ENCODE measurements at regions not wholly inside any gene's neighbourhood (a gene's known extent, or its start where the extent isn't known, plus 50 kb on each side); places are given as distances from the start of the nearest gene placed in this dataset.
"Not testable (repeated sequence)": the region's sequence is repeated elsewhere in the genome, so short reads cannot be mapped to it uniquely, and the experiment has no call there.

DNA sequence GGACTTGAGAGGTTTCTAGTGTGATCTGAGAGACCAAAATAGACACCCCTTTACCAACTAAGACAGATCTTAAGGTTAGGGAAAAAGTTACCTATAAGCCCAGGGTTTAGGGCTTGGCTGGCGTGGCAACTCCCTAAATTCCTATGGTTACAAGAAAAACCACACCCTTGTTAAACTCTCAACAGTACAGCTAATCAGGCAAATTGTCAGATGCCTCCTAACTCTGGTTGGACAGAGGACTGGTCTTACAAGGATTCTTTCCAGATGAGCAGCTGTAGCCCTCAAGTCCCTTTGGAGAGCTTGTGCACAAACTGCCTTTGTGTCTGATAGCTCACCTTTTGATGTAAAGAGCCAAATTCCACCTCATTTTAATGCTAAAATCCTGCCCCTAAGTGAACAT, 136.9 kb downstream of the BCL2L11 start:
- H3K27ac Mint-ChIP-seq; intact Hi-C loops (cut with micrococcal nuclease); H3K4me3 Mint-ChIP-seq; DNase-seq (ENCODE audit: low spot score); H3K27me3 Mint-ChIP-seq (ENCODE audit: insufficient read depth); H3K4me1 Mint-ChIP-seq (ENCODE audit: low read depth); H3K36me3 Mint-ChIP-seq (ENCODE audit: low read depth); H3K9me3 Mint-ChIP-seq: not testable (repeated sequence)

DNA sequence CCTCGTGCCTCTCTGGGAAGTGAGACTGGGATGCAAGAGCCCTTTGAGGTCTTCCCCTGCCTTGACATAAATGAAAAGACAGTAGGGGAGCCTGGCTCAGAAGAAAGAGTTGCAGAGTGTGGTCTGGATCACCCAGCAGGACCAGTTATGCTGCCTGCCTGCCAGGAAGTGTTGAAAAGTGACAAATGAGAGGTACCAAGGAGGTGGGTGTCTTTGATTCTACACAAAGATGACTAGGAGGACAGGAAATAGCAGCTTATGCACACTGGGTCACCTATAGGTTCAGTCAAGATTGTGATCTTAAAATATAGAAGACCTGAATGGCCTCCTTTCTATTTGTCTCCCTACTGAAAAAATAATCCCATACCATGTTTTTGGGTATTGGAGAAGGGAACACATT, 137.6 kb downstream of the BCL2L11 start:
- H3K4me1 Mint-ChIP-seq (ENCODE audit: low read depth); intact Hi-C loops (cut with micrococcal nuclease); H3K27me3 Mint-ChIP-seq (ENCODE audit: insufficient read depth); H3K9me3 Mint-ChIP-seq; DNase-seq (ENCODE audit: low spot score); H3K36me3 Mint-ChIP-seq (ENCODE audit: low read depth): not testable (repeated sequence)
- peak overlapping the region; percentile 79 for H3K27ac Mint-ChIP-seq
- H3K4me3 Mint-ChIP-seq: peak overlapping the region; percentile 49

DNA sequence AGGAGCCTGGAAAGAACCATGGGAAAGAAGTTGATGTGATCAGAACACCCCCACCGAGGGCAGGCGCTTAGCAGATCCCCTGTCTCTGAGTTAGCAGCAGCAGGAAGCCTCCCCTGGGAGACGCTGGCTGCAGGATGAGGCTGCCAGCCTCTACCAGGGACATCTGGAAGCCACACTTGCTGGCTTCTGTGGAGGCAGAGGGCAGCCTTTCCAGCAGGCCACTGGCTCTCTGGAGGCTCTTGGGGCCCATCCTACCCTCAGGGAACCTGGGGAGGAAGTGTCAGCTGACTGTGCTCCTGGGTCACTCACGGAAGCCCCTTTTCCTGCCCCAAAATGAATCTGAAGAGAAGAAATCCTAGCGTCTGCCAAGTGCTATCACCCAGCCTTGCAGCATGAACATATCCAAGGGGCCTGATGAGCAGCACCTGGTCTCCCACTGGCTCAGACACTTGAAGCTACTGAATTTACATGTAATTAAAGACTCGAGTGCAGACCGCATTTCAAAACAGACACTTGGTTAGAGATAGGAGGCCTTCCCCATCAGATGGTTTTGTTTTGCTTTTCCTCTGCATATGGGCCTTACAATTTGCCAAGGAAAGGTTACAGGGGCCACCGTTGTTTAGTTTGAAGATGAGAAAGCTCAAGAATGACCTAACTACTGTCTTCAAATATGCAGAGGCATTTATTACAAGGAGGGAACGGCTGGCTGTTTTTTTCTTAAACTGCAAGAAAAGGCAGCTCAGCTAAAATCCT, 142.1 kb downstream of the BCL2L11 start:
- H3K36me3 Mint-ChIP-seq (ENCODE audit: low read depth); intact Hi-C loops (cut with micrococcal nuclease); DNase-seq (ENCODE audit: low spot score): not testable (repeated sequence)

DNA sequence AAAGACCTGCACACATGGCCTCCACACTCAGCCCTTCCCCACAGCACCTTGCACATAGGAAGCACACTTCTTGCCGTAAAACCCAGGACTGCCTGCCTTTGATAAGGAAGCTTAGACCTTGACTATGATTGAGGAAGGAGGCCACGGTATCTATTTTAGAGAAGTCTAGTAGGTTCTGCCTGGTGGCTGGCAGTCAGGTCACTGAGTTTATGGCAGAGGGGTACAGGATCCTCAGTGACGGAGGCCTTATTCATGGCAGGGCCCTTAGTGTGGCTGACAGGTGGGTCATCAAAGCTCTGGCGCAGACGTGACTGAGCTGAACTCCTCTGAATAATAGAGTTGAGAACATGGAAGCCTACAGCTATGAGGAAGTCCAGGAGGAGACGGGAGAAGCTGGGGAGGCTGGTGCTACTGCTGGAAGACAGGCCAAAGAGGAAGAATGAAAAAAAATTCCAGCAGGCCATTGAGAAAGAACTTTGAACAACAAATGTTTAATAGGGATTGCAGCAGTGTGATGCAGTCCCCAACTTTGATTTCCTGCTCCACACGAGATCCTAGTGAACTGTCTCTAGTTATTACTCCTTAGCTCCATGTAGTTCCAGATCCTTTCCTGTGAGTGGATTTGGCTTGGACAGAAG, 142.8 kb downstream of the BCL2L11 start:
- H3K9me3 Mint-ChIP-seq; H3K4me3 Mint-ChIP-seq; H3K36me3 Mint-ChIP-seq (ENCODE audit: low read depth); intact Hi-C loops (cut with micrococcal nuclease); H3K27me3 Mint-ChIP-seq (ENCODE audit: insufficient read depth); H3K4me1 Mint-ChIP-seq (ENCODE audit: low read depth); H3K27ac Mint-ChIP-seq; DNase-seq (ENCODE audit: low spot score): not testable (repeated sequence)

More for the DNA sequence above, 142.1 kb downstream of the BCL2L11 start:
- not testable (repeated sequence) for H3K4me1 Mint-ChIP-seq (ENCODE audit: low read depth); H3K4me3 Mint-ChIP-seq; H3K27ac Mint-ChIP-seq; H3K27me3 Mint-ChIP-seq (ENCODE audit: insufficient read depth); H3K9me3 Mint-ChIP-seq

DNA sequence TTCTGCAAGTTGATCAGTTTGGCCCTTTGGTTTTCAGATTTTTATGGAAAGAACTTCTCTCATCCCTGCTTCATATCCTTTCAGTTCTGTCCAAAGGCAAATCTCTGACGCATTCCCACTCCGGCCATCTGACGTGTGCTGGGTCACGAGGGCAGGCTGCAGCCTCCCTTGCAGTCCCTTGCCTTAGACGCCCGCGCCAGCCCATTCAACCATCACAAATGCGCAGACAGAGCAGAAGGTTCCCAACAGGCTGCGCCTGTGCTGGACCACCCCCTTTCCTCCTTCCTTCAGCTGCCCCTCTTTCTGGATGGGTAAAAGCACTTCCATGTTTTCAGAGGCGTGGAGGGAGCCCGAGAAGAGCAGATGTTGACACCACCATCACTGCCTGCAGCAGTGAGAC, 144.2 kb downstream of the BCL2L11 start:
- H3K9me3 Mint-ChIP-seq; intact Hi-C loops (cut with micrococcal nuclease); H3K27ac Mint-ChIP-seq; H3K36me3 Mint-ChIP-seq (ENCODE audit: low read depth); H3K4me1 Mint-ChIP-seq (ENCODE audit: low read depth); H3K4me3 Mint-ChIP-seq; H3K27me3 Mint-ChIP-seq (ENCODE audit: insufficient read depth); DNase-seq (ENCODE audit: low spot score): not testable (repeated sequence)

DNA sequence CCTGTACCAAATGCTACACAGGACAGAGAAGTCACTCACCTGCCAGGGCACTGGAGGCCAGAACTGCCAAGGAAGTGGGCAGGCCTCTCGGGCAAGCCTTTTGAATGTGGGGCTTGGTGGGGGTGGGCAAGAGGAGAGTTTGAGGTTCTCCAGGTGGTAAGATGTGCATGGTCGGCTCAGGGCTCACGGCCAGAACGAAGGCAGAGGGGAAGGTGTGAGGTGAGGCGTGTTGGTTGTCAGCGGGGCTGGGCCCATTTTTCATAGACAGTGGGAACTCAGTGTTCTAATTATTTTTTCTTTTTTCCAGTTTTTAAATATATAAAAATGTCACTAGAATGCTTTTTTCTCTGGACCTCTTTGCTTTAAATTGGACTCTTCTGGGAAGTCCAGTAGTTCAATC, 145.8 kb downstream of the BCL2L11 start:
- intact Hi-C loops (cut with micrococcal nuclease): not testable (repeated sequence)

DNA sequence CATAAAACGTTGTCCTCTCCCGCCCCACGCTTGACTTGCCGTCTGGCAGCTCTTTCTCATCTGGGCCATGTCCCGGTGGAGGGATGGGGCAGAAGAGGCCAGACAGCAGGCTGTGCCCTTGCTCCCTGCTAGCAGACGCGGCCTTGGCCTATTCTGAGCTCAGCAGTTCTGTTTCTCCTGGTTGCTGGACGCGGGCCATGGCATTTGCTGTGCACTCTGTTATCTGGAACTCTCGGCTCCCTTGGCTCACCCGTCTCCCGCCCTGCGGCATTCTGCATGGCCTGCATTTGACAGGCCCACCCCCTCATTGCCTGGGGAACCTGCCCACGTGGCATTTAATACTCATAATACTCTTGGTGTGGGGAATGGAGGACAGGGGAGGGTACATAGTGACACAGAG, 146.3 kb downstream of the BCL2L11 start:
- H3K9me3 Mint-ChIP-seq; H3K27me3 Mint-ChIP-seq (ENCODE audit: insufficient read depth); DNase-seq (ENCODE audit: low spot score); H3K4me1 Mint-ChIP-seq (ENCODE audit: low read depth); H3K27ac Mint-ChIP-seq; H3K4me3 Mint-ChIP-seq; H3K36me3 Mint-ChIP-seq (ENCODE audit: low read depth); intact Hi-C loops (cut with micrococcal nuclease): not testable (repeated sequence)

More for the DNA sequence above, 145.8 kb downstream of the BCL2L11 start:
- H3K4me3 Mint-ChIP-seq; H3K9me3 Mint-ChIP-seq; H3K27me3 Mint-ChIP-seq (ENCODE audit: insufficient read depth); DNase-seq (ENCODE audit: low spot score); H3K27ac Mint-ChIP-seq; H3K36me3 Mint-ChIP-seq (ENCODE audit: low read depth); H3K4me1 Mint-ChIP-seq (ENCODE audit: low read depth): not testable (repeated sequence)

DNA sequence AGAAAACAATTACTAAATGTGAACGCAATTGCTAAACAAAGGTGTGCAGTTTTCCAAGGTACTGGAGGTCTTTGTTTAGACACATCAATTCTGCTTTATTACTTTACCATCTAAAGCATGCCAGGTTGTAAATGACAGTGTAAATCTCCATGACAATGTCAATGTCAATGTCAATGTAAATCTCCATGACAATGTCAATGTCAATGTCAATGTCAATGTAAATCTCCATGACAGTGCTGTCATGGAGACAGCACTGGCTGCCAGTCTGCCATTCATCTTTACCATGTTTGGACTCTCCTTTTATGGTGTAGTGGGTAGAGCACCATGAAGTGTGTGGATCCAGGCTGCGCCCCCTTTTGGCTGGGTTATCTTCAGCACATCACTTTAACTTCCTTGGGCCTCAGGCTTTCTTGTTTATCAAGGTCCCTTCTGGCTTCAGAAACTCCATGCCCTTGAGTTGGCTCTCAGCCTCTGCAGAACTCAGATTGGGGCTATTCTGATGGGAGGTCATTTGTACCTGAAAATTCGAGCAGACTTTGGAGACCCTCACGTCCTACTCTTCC, 149.1 kb downstream of the BCL2L11 start:
- H3K4me3 Mint-ChIP-seq; H3K9me3 Mint-ChIP-seq; DNase-seq (ENCODE audit: low spot score); H3K36me3 Mint-ChIP-seq (ENCODE audit: low read depth); H3K4me1 Mint-ChIP-seq (ENCODE audit: low read depth); H3K27me3 Mint-ChIP-seq (ENCODE audit: insufficient read depth); H3K27ac Mint-ChIP-seq; intact Hi-C loops (cut with micrococcal nuclease): not testable (repeated sequence)

DNA sequence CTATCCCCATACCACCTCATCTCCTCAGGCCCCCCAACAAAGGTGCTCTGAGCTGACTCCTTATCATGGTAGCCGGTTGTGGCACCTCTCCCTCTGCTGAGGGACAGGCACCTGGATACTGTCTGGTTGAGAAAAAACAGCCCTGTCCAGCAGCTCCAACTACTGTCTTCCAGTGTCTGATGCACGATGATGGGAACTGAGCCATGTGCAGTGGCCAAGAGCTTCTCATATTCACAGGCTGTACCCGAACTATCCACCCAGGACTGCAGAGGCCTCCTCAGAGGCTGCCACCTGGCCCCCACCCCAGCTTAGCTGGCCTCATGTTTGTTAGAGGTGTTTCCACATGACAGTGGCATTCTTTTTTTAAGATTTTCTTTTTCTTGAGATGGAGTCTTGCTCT, 149.9 kb downstream of the BCL2L11 start:
- H3K9me3 Mint-ChIP-seq; H3K4me3 Mint-ChIP-seq; H3K27me3 Mint-ChIP-seq (ENCODE audit: insufficient read depth); intact Hi-C loops (cut with micrococcal nuclease); DNase-seq (ENCODE audit: low spot score); H3K36me3 Mint-ChIP-seq (ENCODE audit: low read depth); H3K27ac Mint-ChIP-seq; H3K4me1 Mint-ChIP-seq (ENCODE audit: low read depth): not testable (repeated sequence)

DNA sequence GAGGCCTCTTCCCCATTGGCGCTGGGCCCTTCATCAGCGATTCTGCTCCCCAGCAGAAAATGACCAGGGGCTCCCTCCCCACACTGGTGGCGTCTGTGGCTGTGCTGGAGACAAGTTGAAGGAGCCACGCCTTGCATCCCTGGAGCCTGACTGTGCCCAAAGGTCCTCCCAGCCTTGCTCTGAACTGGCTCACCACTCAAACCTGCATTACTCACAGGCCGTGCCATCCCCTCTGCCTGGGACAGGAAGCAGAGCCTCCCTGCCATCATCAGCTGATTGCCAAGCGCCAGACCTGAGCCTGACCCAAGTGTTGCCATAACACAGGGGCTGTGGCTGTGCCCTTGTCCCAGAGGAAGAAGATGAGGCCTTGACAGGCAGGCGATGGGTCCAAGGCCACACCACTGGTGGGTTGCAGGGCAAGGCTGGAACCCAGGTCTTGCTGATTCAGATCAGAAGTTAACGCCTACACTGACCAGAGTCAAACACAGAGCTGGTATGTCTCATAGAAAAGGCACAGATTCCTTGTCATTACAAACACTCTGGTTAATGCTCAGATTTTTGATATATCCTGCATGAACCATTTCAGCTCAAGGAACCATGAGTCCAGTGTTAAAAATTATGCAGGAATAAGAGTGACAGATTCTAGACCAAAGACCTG, 151.1 kb downstream of the BCL2L11 start:
- DNase-seq (ENCODE audit: low spot score); H3K4me1 Mint-ChIP-seq (ENCODE audit: low read depth); H3K27ac Mint-ChIP-seq; H3K36me3 Mint-ChIP-seq (ENCODE audit: low read depth); H3K9me3 Mint-ChIP-seq; H3K27me3 Mint-ChIP-seq (ENCODE audit: insufficient read depth); intact Hi-C loops (cut with micrococcal nuclease); H3K4me3 Mint-ChIP-seq: not testable (repeated sequence)

DNA sequence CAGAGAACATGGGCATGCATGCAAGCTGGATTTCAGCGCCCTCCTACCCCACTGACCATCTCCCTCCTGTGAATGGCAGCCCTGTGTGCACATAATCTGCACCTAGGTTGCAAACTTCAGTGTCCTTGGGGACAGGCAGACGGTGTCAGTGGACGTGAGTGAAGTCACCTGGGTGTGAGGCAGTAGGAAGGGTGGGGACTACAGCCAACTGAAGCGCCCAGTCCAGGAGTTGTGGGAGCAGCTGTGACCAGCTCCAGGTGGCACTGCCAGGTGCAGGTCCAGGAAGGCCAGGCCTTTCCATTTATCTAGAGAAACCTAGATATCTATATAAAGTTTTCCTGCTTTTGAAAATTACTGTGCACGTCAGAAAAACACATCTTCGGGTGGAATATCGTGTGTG, 152.3 kb downstream of the BCL2L11 start:
- H3K9me3 Mint-ChIP-seq; DNase-seq (ENCODE audit: low spot score); intact Hi-C loops (cut with micrococcal nuclease); H3K27ac Mint-ChIP-seq; H3K27me3 Mint-ChIP-seq (ENCODE audit: insufficient read depth); H3K36me3 Mint-ChIP-seq (ENCODE audit: low read depth); H3K4me3 Mint-ChIP-seq; H3K4me1 Mint-ChIP-seq (ENCODE audit: low read depth): not testable (repeated sequence)

DNA sequence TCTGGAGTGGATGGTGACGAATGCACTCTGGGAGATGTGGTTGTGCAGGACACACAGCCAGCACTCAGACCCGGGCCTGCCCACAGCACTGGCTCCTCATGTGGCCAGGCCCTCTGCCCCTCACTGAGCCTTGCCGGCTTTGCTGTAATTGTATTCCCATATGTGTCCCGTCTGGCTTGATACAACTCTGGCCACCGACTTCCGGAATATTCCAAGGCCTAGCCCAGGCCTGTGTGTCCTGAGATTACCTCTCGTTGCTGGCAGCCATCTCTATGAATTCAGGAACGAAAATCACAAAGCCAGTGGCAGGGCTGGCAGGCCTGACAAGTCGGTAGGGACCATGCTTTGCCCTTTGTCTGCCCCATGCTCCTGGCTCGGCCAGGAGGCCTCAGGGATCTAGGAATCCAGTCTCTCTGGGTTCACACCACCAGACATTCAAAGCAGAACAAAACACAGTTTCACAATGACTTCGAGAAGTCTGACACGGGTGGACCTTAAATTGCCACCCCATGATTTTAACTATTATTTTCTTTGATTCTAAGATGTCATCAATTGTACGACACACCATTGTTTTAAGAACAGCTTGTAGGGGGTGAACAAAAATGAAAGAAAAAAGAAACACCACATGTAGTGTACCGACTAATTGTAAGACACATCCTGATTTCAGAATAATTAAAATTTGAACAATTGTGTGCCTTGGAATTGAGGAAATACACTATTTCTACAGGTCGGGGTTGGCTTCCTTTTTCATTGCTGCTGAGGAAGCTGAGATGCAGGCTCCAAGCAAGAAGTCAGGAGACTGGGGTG, 154.5 kb downstream of the BCL2L11 start:
- DNase-seq (ENCODE audit: low spot score); H3K9me3 Mint-ChIP-seq; H3K36me3 Mint-ChIP-seq (ENCODE audit: low read depth); intact Hi-C loops (cut with micrococcal nuclease); H3K27me3 Mint-ChIP-seq (ENCODE audit: insufficient read depth); H3K4me3 Mint-ChIP-seq; H3K4me1 Mint-ChIP-seq (ENCODE audit: low read depth); H3K27ac Mint-ChIP-seq: not testable (repeated sequence)

DNA sequence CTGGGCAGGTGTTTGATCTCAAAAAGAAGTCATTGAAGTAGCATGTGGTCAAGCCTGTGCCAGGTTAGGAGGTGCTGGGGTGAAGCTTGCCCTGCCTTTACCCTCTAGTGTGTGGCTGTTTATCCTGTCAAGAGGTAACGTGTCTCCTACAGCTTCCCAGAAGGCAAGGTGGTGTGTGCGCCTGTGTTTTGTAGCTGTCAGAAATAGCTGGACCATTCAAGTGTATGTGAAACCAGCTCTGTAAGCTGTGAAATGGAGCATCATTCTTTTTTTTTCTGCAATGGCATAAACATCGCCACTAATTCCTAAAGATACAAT, 155.1 kb downstream of the BCL2L11 start:
- H3K9me3 Mint-ChIP-seq; H3K36me3 Mint-ChIP-seq (ENCODE audit: low read depth); H3K27me3 Mint-ChIP-seq (ENCODE audit: insufficient read depth); intact Hi-C loops (cut with micrococcal nuclease); H3K27ac Mint-ChIP-seq; H3K4me1 Mint-ChIP-seq (ENCODE audit: low read depth); H3K4me3 Mint-ChIP-seq; DNase-seq (ENCODE audit: low spot score): not testable (repeated sequence)
